SK-N-SH (cell line): ENCODE measurements at regions not wholly inside any gene's neighbourhood (a gene's known extent, or its start where the extent isn't known, plus 50 kb on each side); places are given as distances from the start of the nearest gene placed in this dataset.

Experiments
- CTCF ChIA-PET: fragments of 300-600, 350-600 bp; formaldehyde crosslinking; extraction: SDS; loops from one replicate; lab custom pipeline; 2021; lab: Yijun Ruan, JAX
- POLR2A ChIA-PET: fragments of 350-600 bp; sonication (Branson Sonifier 250); formaldehyde crosslinking; extraction: SDS; loops from one replicate; lab custom pipeline; 2020; ENCODE audit warnings: antibody characterized with exemption, inconsistent platforms; lab: Yijun Ruan, JAX
- DNase-seq: peaks from one replicate; pipeline ENCODE4 v3.0.0; 2012
- H2AFZ ChIP-seq: fragments of 200-600 bp; sonication (generic); 2 replicates; pipeline ENCODE4 v1.8.1; 2016; ENCODE audit warnings: antibody characterized with exemption, mild to moderate bottlenecking, low read depth
- H3F3A ChIP-seq: fragments of 200-600 bp; sonication (generic); replicated peaks from 2 replicates; pipeline ENCODE3; 2016; ENCODE audit warnings: antibody characterized with exemption, mild to moderate bottlenecking; ENCODE audit not compliant: insufficient read depth
- H3K27ac ChIP-seq, 2 experiments: fragments of 200-500 bp in 1 of 2; fragments of 200-600 bp in 1 of 2; sonication (Bioruptor generic) in 1 of 2; sonication (generic), shearing (Covaris generic) in 1 of 2; 2 replicates each; pipeline versions ENCODE4 v1.5.1 to v1.6.1; 2014 to 2016; ENCODE audit warnings: low read depth in 2 of 2, inconsistent platforms in 1 of 2, low read length in 1 of 2, mild to moderate bottlenecking in 1 of 2, mixed read lengths in 1 of 2
- H3K27me3 ChIP-seq: fragments of 200-600 bp; sonication (generic), shearing (Covaris generic); 2 replicates; pipeline ENCODE4 v1.6.1; 2016; ENCODE audit warnings: mixed run types; ENCODE audit not compliant: insufficient read depth
- H3K36me3 ChIP-seq, 2 experiments: fragments of 200-500 bp in 1 of 2; fragments of 200-600 bp in 1 of 2; sonication (Bioruptor generic) in 1 of 2; sonication (generic) in 1 of 2; replicated peaks in 1 of 2; 2 replicates each; pipeline versions ENCODE3 to v1.5.1; 2014 to 2016; ENCODE audit warnings: low read length in 1 of 2, mild to moderate bottlenecking in 1 of 2; ENCODE audit not compliant: insufficient read depth in 2 of 2, control insufficient read depth in 1 of 2
- H3K4me1 ChIP-seq, 2 experiments: fragments of 200-500 bp in 1 of 2; fragments of 200-600 bp in 1 of 2; sonication (Bioruptor generic) in 1 of 2; sonication (generic), shearing (Covaris generic) in 1 of 2; 2 replicates each; pipeline versions ENCODE4 v1.5.1 to v1.6.1; 2014 to 2016; ENCODE audit warnings: low read depth in 1 of 2, low read length in 1 of 2, mixed run types in 1 of 2; ENCODE audit not compliant: insufficient read depth in 2 of 2, control insufficient read depth in 1 of 2
- H3K4me2 ChIP-seq: fragments of 200-600 bp; sonication (generic), shearing (Covaris generic); 2 replicates; pipeline ENCODE4 v1.6.1; 2017; ENCODE audit warnings: mixed run types
- H3K4me3 ChIP-seq, 2 experiments: fragments of 200-500 bp in 1 of 2; fragments of 200-600 bp in 1 of 2; sonication (Bioruptor generic) in 1 of 2; sonication (generic), shearing (Covaris generic) in 1 of 2; 2 replicates each; pipeline versions ENCODE4 v1.5.1 to v1.8.1; 2014 to 2016; ENCODE audit warnings: low read depth in 2 of 2, inconsistent platforms in 1 of 2, low read length in 1 of 2, mild to moderate bottlenecking in 1 of 2, mixed read lengths in 1 of 2, moderate library complexity in 1 of 2
- H3K79me2 ChIP-seq: fragments of 200-600 bp; sonication (generic); 2 replicates; pipeline ENCODE4 v1.8.1; 2017; ENCODE audit warnings: mild to moderate bottlenecking; ENCODE audit not compliant: insufficient read depth
- H3K9ac ChIP-seq: fragments of 200-600 bp; sonication (generic); 2 replicates; pipeline ENCODE4 v1.6.1; 2017; ENCODE audit warnings: mixed run types
- H3K9me2 ChIP-seq: fragments of 200-600 bp; sonication (generic); 2 replicates; pipeline ENCODE4 v1.6.1; 2017; ENCODE audit warnings: mixed run types
- H3K9me3 ChIP-seq: fragments of 200-600 bp; sonication (generic); 2 replicates; pipeline ENCODE4 v1.6.1; 2017; ENCODE audit warnings: mixed run types, mild to moderate bottlenecking, moderate library complexity
- H4K20me1 ChIP-seq: fragments of 200-600 bp; sonication (generic); 2 replicates; pipeline ENCODE4 v1.6.1; 2017; ENCODE audit warnings: mild to moderate bottlenecking, mixed run types; ENCODE audit not compliant: insufficient read depth
- CHD2 ChIP-seq: fragments of 150-350 bp; IDR thresholded peaks from 2 replicates; pipeline ENCODE4 v1.6.1; 2018; ENCODE audit warnings: low read length; ENCODE audit not compliant: partially characterized antibody
- ELF1 ChIP-seq: IDR thresholded peaks from 2 replicates; pipeline ENCODE4 v1.4.0; 2012
- EZH2phosphoT487 ChIP-seq: fragments of 200-600 bp; sonication (generic); IDR thresholded peaks from 2 replicates; pipeline ENCODE4 v1.6.1; 2017; ENCODE audit warnings: low read depth, mixed run types, mild to moderate bottlenecking, antibody characterized with exemption, moderate library complexity, borderline replicate concordance
- FOSL2 ChIP-seq: IDR thresholded peaks from 2 replicates; pipeline ENCODE4 v1.4.0; 2012; ENCODE audit warnings: low read depth, mild to moderate bottlenecking, moderate library complexity, borderline replicate concordance
- PBX3 ChIP-seq: IDR thresholded peaks from 2 replicates; pipeline ENCODE4; 2012
- POLR2AphosphoS5 ChIP-seq: IDR thresholded peaks from 2 replicates; pipeline ENCODE4 v1.6.1; 2012; ENCODE audit warnings: low read depth, low read length
- RCOR1 ChIP-seq: fragments of 150-350 bp; IDR thresholded peaks from 2 replicates; pipeline ENCODE4 v1.6.1; 2017; ENCODE audit warnings: antibody characterized with exemption, low read length
- SIN3A ChIP-seq: IDR thresholded peaks from 2 replicates; pipeline ENCODE4 v1.6.1; 2012; ENCODE audit warnings: low read depth, mild to moderate bottlenecking, low read length, moderate library complexity, borderline replicate concordance
- SMC3 ChIP-seq: IDR thresholded peaks from 2 replicates; pipeline ENCODE4 v1.6.1; 2012; ENCODE audit warnings: low read depth, low read length, improper control_type of control experiment
- TAF1 ChIP-seq: IDR thresholded peaks from 2 replicates; pipeline ENCODE4 v1.6.1; 2012; ENCODE audit warnings: low read depth, mild to moderate bottlenecking, low read length, moderate library complexity, borderline replicate concordance
- TCF12 ChIP-seq: IDR thresholded peaks from 2 replicates; pipeline ENCODE4 v1.4.0; 2012
- USF1 ChIP-seq: IDR thresholded peaks from 2 replicates; pipeline ENCODE4 v1.4.0; 2012; ENCODE audit warnings: low read depth, borderline replicate concordance
- USF2 ChIP-seq: fragments of 150-350 bp; IDR thresholded peaks from 2 replicates; pipeline ENCODE4 v1.6.1; 2017; ENCODE audit warnings: antibody characterized with exemption, low read length, low read depth, borderline replicate concordance
- WGBS: methylation state at CpG from one replicate; pipeline ENCODE4 v1.1.6; 2017; ENCODE audit warnings: low lambda C conversion rate; 5-methylcytosine and 5-hydroxymethylcytosine counted together
- TF ChIP-seq, protein P1 (sequence below): IDR thresholded peaks from 2 replicates; pipeline ENCODE4 v1.4.0; 2012; ENCODE audit warnings: low read depth
- TF ChIP-seq, protein P2 (sequence below): IDR thresholded peaks from 2 replicates; pipeline ENCODE4 v1.4.0; 2012; ENCODE audit warnings: low read depth, borderline replicate concordance
- TF ChIP-seq, protein P3 (sequence below): fragments of 200-600 bp; sonication (generic); IDR thresholded peaks from 2 replicates; pipeline ENCODE4 v1.6.1; 2017; ENCODE audit warnings: antibody characterized with exemption, mild to moderate bottlenecking, moderate library complexity

DNA sequence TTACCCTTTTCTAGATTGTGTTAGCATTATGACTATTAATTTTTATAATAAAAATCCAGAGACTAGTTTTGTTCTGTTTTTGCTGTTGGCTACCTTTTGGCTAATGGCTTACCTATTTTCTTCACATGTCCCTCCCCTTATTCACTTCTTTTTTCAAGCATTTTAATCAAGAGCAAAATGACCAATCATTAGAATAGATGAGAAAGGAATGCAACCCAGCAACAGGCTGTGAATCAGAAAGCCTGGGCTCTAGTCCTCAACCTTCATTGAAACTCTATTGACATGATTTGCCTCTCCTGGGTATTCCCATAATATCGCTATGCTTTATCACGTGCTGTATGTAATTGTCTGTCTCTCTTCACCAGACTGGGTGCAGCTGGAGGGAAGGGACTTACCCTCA, 370.1 kb downstream of the IRS1 start:
- Histone ChIP-seq H3K79me2 (no peaks in the 10 kb centered on the region), H3F3A (peaks cover 32% of the 10 kb centered on the region), H3K4me1 (peaks cover 0 to 40% of the 10 kb centered on the region in 2 experiments; a peak in 2 of 4 replicates), H3K36me3 (no peaks in the 10 kb centered on the region), H3K4me2 (no peak overlapping the region), H3K27ac (peak overlapping the region in 1 of 2 experiments; percentile 95; a peak in 1 of 4 replicates), H3K4me3 (no peak overlapping the region), H2AFZ (no peak overlapping the region), H4K20me1 (no peaks in the 10 kb centered on the region), H3K9me3 (no peaks in the 10 kb centered on the region), H3K9me2 (no peaks in the 10 kb centered on the region), H3K9ac (no peak overlapping the region), H3K27me3 (no peaks in the 10 kb centered on the region)
- TF ChIP-seq, protein P1, sequence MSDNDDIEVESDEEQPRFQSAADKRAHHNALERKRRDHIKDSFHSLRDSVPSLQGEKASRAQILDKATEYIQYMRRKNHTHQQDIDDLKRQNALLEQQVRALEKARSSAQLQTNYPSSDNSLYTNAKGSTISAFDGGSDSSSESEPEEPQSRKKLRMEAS, result no peak
- no peak for TF ChIP-seq USF1
- TF ChIP-seq TCF12, result no peak
- no peak for TF ChIP-seq RCOR1
- TF ChIP-seq USF2, result no peak
- TF ChIP-seq, protein P2, sequence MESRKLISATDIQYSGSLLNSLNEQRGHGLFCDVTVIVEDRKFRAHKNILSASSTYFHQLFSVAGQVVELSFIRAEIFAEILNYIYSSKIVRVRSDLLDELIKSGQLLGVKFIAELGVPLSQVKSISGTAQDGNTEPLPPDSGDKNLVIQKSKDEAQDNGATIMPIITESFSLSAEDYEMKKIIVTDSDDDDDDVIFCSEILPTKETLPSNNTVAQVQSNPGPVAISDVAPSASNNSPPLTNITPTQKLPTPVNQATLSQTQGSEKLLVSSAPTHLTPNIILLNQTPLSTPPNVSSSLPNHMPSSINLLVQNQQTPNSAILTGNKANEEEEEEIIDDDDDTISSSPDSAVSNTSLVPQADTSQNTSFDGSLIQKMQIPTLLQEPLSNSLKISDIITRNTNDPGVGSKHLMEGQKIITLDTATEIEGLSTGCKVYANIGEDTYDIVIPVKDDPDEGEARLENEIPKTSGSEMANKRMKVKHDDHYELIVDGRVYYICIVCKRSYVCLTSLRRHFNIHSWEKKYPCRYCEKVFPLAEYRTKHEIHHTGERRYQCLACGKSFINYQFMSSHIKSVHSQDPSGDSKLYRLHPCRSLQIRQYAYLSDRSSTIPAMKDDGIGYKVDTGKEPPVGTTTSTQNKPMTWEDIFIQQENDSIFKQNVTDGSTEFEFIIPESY, result no peak
- no peak for TF ChIP-seq TAF1
- no peak for TF ChIP-seq SIN3A
- TF ChIP-seq CHD2, result no peak
- TF ChIP-seq SMC3, result no peak
- TF ChIP-seq ELF1, result no peak
- no peak for TF ChIP-seq FOSL2
- WGBS, result 73% methylated on average over 2 of the region's 2 CpGs
- ChIA-PET POLR2A (no interaction called here), CTCF (no interaction called here)
- DNase-seq, result no peak

GRCh38 chr2:226427538-226428307, 371.9 kb downstream of the IRS1 start:
- no peaks in the 10 kb centered on the region for H3K9me3 ChIP-seq
- POLR2A ChIA-PET, result no interaction called here
- 23% methylated on average over 7 of the region's 7 CpGs for WGBS
- TF ChIP-seq PBX3 (peak; percentile 49; the same call in 1 of the 2 replicates), USF1 (no peak), EZH2phosphoT487 (no peak), POLR2AphosphoS5 (peak; percentile 36; the same call in 1 of the 2 replicates), CHD2 (no peak)
- TF ChIP-seq, protein P3, sequence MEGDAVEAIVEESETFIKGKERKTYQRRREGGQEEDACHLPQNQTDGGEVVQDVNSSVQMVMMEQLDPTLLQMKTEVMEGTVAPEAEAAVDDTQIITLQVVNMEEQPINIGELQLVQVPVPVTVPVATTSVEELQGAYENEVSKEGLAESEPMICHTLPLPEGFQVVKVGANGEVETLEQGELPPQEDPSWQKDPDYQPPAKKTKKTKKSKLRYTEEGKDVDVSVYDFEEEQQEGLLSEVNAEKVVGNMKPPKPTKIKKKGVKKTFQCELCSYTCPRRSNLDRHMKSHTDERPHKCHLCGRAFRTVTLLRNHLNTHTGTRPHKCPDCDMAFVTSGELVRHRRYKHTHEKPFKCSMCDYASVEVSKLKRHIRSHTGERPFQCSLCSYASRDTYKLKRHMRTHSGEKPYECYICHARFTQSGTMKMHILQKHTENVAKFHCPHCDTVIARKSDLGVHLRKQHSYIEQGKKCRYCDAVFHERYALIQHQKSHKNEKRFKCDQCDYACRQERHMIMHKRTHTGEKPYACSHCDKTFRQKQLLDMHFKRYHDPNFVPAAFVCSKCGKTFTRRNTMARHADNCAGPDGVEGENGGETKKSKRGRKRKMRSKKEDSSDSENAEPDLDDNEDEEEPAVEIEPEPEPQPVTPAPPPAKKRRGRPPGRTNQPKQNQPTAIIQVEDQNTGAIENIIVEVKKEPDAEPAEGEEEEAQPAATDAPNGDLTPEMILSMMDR, result peak; percentile 26; the same call in 1 of the 2 replicates

More at GRCh38 chr2:226427538-226428307, 371.9 kb downstream of the IRS1 start:
- no peaks in the 10 kb centered on the region for H3K9me2 ChIP-seq
- peak overlapping the region; percentile 66 for H2AFZ ChIP-seq
- H3K36me3 ChIP-seq, result no peaks in the 10 kb centered on the region
- CTCF ChIA-PET, result no interaction called here
- peak overlapping the region; percentile 79; the same call in 1 of the 2 replicates for H3K9ac ChIP-seq
- peaks cover 37% of the 10 kb centered on the region for H3F3A ChIP-seq
- no peaks in the 10 kb centered on the region for H3K79me2 ChIP-seq
- peak overlapping the region; percentile 73 for H3K4me2 ChIP-seq
- DNase-seq, result peak; percentile 1
- peak overlapping the region in 1 of 2 experiments; percentile 35; a peak in 1 of 4 replicates for H3K4me3 ChIP-seq
- H4K20me1 ChIP-seq, result no peaks in the 10 kb centered on the region
- H3K27me3 ChIP-seq, result no peaks in the 10 kb centered on the region
- peak overlapping the region in 1 of 2 experiments; percentile 95; a peak in 2 of 4 replicates for H3K27ac ChIP-seq
- H3K4me1 ChIP-seq, result peaks cover 0 to 40% of the 10 kb centered on the region in 2 experiments; a peak in 3 of 4 replicates
